Neural cell (in vitro differentiated cells): ENCODE measurements at regions not wholly inside any gene's neighbourhood (a gene's known extent, or its start where the extent isn't known, plus 50 kb on each side); places are given as distances from the start of the nearest gene placed in this dataset.

Experiments
- CTCF ChIP-seq: fragments of 450-650 bp; IDR thresholded peaks from 2 replicates; pipeline ENCODE4 v1.5.1; 2014; ENCODE audit warnings: antibody characterized with exemption, mild to moderate bottlenecking, moderate library complexity; ENCODE audit not compliant: poor library complexity, severe bottlenecking
- EP300 ChIP-seq: fragments of 450-650 bp; conservative IDR thresholded peaks from 2 replicates; pipeline ENCODE4 v1.6.1; 2014; ENCODE audit warnings: antibody characterized with exemption, mild to moderate bottlenecking, moderate library complexity; ENCODE audit not compliant: poor library complexity, severe bottlenecking
- EZH2 ChIP-seq: fragments of 200-600, 300-800 bp; shearing (Covaris generic), sonication (generic); IDR thresholded peaks from 2 replicates; pipeline ENCODE4 v1.6.1; 2014; ENCODE audit warnings: antibody characterized with exemption, low read length, borderline replicate concordance, mild to moderate bottlenecking; ENCODE audit not compliant: insufficient read depth, poor library complexity, severe bottlenecking
- MXI1 ChIP-seq: fragments of 450-650 bp; conservative IDR thresholded peaks from 2 replicates; pipeline ENCODE4 v1.6.1; 2014; ENCODE audit warnings: antibody characterized with exemption, mild to moderate bottlenecking; ENCODE audit not compliant: poor library complexity, severe bottlenecking
- POLR2AphosphoS5 ChIP-seq: IDR thresholded peaks from 2 replicates; pipeline ENCODE4 v1.6.1; 2012
- RAD21 ChIP-seq: fragments of 450-650 bp; conservative IDR thresholded peaks from 2 replicates; pipeline ENCODE4 v1.6.1; 2014; ENCODE audit warnings: antibody characterized with exemption, mild to moderate bottlenecking, moderate library complexity
- REST ChIP-seq: IDR thresholded peaks from 2 replicates; pipeline ENCODE4 v1.6.1; 2012; ENCODE audit warnings: borderline replicate concordance
- SMC3 ChIP-seq: fragments of 450-650 bp; conservative IDR thresholded peaks from 2 replicates; pipeline ENCODE4 v1.6.1; 2014; ENCODE audit warnings: antibody characterized with exemption, mild to moderate bottlenecking, moderate library complexity; ENCODE audit not compliant: poor library complexity

- TF ChIP-seq EP300 (no peak), CTCF (no peak), EZH2 (no peak), POLR2AphosphoS5 (no peak), RAD21 (no peak), SMC3 (no peak), MXI1 (no peak), REST (no peak)
Observed at GRCh38 chr6:145427232-145427631, 308.1 kb downstream of the EPM2A start.
